ENCODE measurements at regions not wholly inside any gene's neighbourhood (a gene's known extent, or its start where the extent isn't known, plus 50 kb on each side); places are given as distances from the start of the nearest gene placed in this dataset.
"Not testable (repeated sequence)": the region's sequence is repeated elsewhere in the genome, so short reads cannot be mapped to it uniquely, and the experiment has no call there.

DNA sequence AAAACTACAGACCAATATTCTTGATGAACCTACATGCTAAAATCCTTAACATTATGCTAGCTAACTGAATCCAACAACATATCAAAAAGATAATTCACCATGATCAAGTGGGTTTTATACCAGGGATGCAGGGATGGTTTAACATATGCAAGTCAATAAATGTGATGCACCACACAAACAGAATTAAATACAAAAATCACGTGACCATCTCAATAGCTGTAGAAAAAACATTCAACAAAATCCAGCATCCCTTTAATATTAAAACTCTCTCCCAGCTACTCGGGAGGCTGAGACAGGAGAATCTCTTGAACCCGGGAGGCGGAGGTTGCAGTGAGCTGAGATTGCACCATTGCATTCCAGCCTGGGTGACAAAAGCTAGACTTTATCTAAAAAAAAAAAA, 1056.8 kb downstream of the TSN start:
- TF ChIP-seq RAD21 (IDR thresholded peaks at IDR 0.05 in 1 of 2, conservative IDR thresholded peaks at IDR 0.05 in 1 of 2; ENCODE audit: low read depth in 2 of 2, low read length in 2 of 2); PHF8 (conservative IDR thresholded peaks at IDR 0.05; ENCODE audit: low read depth, low read length): not testable (repeated sequence)
